Liver (tissue), 8 donors: ENCODE measurements at regions not wholly inside any gene's neighbourhood (a gene's known extent, or its start where the extent isn't known, plus 50 kb on each side); places are given as distances from the start of the nearest gene placed in this dataset.

ENCODE experiments used
- DNase-seq: peaks from one replicate; pipeline ENCODE4 v3.0.0-alpha.2; 2017; ENCODE audit warnings: low spot score
- H3K27ac ChIP-seq, 2 donors: one replicate each; pipeline ENCODE4 v1.7.0; 2013; ENCODE audit warnings: inconsistent platforms in 2 of 2, low read length in 2 of 2, control low read depth in 1 of 2, low read depth in 1 of 2, mild to moderate bottlenecking in 1 of 2
- H3K27me3 ChIP-seq, 4 donors: one replicate each; pipeline versions ENCODE4 v1.6.1 to v1.7.0; 2013; ENCODE audit warnings: low read length in 3 of 4, inconsistent platforms in 1 of 4, mild to moderate bottlenecking in 1 of 4, moderate library complexity in 1 of 4; ENCODE audit not compliant: control insufficient read depth in 4 of 4, insufficient read depth in 4 of 4
- H3K36me3 ChIP-seq, 4 donors: one replicate each; pipeline versions ENCODE4 v1.6.1 to v1.7.0; 2013; ENCODE audit warnings: low read length in 3 of 4, mild to moderate bottlenecking in 3 of 4, low read depth in 1 of 4, moderate library complexity in 1 of 4; ENCODE audit not compliant: control insufficient read depth in 4 of 4, insufficient read depth in 3 of 4
- H3K4me1 ChIP-seq, 4 donors: one replicate each; pipeline versions ENCODE4 v1.6.1 to v1.7.0; 2013; ENCODE audit warnings: low read length in 3 of 4, mild to moderate bottlenecking in 3 of 4, moderate library complexity in 1 of 4; ENCODE audit not compliant: control insufficient read depth in 4 of 4, insufficient read depth in 4 of 4
- H3K4me3 ChIP-seq, 3 donors: one replicate each; pipeline versions ENCODE4 v1.6.1 to v1.7.0; 2013; ENCODE audit warnings: low read length in 3 of 3, control low read depth in 1 of 3, low read depth in 1 of 3, mild to moderate bottlenecking in 1 of 3
- H3K9ac ChIP-seq, 2 donors: one replicate each; pipeline ENCODE4 v1.7.0; 2013; ENCODE audit warnings: low read length in 2 of 2, mild to moderate bottlenecking in 2 of 2, moderate library complexity in 2 of 2, control low read depth in 1 of 2, low read depth in 1 of 2
- H3K9me3 ChIP-seq, 4 donors: one replicate each; pipeline versions ENCODE4 v1.6.1 to v1.7.0; 2013; ENCODE audit warnings: low read length in 3 of 4; ENCODE audit not compliant: control insufficient read depth in 4 of 4
- EGR1 ChIP-seq, 2 donors: IDR thresholded peaks; 2 replicates each; pipeline ENCODE4 v1.6.1; 2016 to 2018; ENCODE audit warnings: antibody characterized with exemption in 2 of 2, low read depth in 2 of 2
- FOXA1 ChIP-seq: IDR thresholded peaks from 2 replicates; pipeline ENCODE4 v1.6.1; 2016; ENCODE audit warnings: antibody characterized with exemption
- GABPA ChIP-seq, 2 donors: IDR thresholded peaks in 1 of 2; conservative IDR thresholded peaks in 1 of 2; 2 replicates each; pipeline ENCODE4 v1.6.1; 2016; ENCODE audit warnings: antibody characterized with exemption in 2 of 2, mild to moderate bottlenecking in 1 of 2, moderate library complexity in 1 of 2
- HNF4A ChIP-seq, 2 donors: conservative IDR thresholded peaks; 2 replicates each; pipeline ENCODE4 v1.6.1; 2016; ENCODE audit warnings: antibody characterized with exemption in 2 of 2, mild to moderate bottlenecking in 2 of 2
- JUND ChIP-seq, 2 donors: IDR thresholded peaks; 2 replicates each; pipeline ENCODE4 v1.6.1; 2016; ENCODE audit warnings: antibody characterized with exemption in 2 of 2
- NR2F2 ChIP-seq: IDR thresholded peaks from 2 replicates; pipeline ENCODE4 v1.6.1; 2016; ENCODE audit warnings: antibody characterized with exemption
- RAD21 ChIP-seq, 2 donors: IDR thresholded peaks; 2 replicates each; pipeline ENCODE4 v1.6.1; 2016; ENCODE audit warnings: antibody characterized with exemption in 2 of 2, mild to moderate bottlenecking in 2 of 2
- RXRA ChIP-seq, 2 donors: IDR thresholded peaks; 2 replicates each; pipeline ENCODE4 v1.6.1; 2017 to 2018; ENCODE audit warnings: antibody characterized with exemption in 2 of 2, mild to moderate bottlenecking in 1 of 2
- SP1 ChIP-seq: IDR thresholded peaks from 2 replicates; pipeline ENCODE4 v1.6.1; 2018; ENCODE audit warnings: antibody characterized with exemption, mild to moderate bottlenecking
- TAF1 ChIP-seq: conservative IDR thresholded peaks from 2 replicates; pipeline ENCODE4 v1.6.1; 2016; ENCODE audit warnings: antibody characterized with exemption, mild to moderate bottlenecking
- YY1 ChIP-seq: IDR thresholded peaks from 2 replicates; pipeline ENCODE4 v1.6.1; 2016; ENCODE audit warnings: antibody characterized with exemption, mild to moderate bottlenecking
- WGBS: extraction: QIAGEN DNeasy Blood & Tissue Kit; methylation state at CpG from one replicate; pipeline ENCODE4 v1.1.7; 2013; 5-methylcytosine and 5-hydroxymethylcytosine counted together
- TF ChIP-seq, protein P1 (sequence below): IDR thresholded peaks from 2 replicates; pipeline ENCODE4 v1.6.1; 2016; ENCODE audit warnings: antibody characterized with exemption
- TF ChIP-seq, protein P2 (sequence below): fragments of 150-350 bp; IDR thresholded peaks from 2 replicates; pipeline ENCODE4 v1.5.1; 2017; ENCODE audit warnings: improper control_type of control experiment, low read depth, low read length; ENCODE audit not compliant: missing input control
- TF ChIP-seq, protein P3 (sequence below): IDR thresholded peaks from 2 replicates; pipeline ENCODE4 v1.6.1; 2016; ENCODE audit warnings: antibody characterized with exemption, mild to moderate bottlenecking
- donor health status: healthy.
- donor health status: healthy.
- donor health status: healthy.
- donor health status: healthy.
- donor health status: healthy.

DNA sequence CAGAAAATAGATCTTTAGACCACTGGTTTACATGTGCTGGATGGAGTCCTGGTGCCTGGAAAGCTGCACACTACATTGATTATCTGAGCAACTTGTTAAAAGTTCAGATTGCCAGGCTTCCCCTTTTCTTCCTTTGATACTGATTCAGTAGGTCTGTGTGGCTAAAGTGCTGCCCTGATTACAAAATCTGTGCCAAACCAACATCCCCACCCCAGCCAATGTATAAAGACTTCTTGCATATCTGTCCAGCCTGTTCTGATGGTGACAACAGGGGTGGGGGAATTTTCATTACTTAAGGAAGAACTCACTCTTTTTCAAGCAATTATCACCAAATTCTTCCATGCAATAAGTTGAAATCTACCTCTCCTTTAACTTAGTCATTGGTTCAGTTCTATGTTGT, 135.5 kb downstream of the TNFSF18 start:
- Histone ChIP-seq H3K9me3 (peaks cover 6 to 14% (median 11%) of the 10 kb centered on the region in 4 donors), H3K36me3 (no peaks in the 10 kb centered on the region), H3K9ac (no peak overlapping the region), H3K4me1 (no peaks in the 10 kb centered on the region), H3K27ac (no peak overlapping the region), H3K27me3 (no peaks in the 10 kb centered on the region), H3K4me3 (no peak overlapping the region)
- DNase-seq, result no peak
- TF ChIP-seq HNF4A (conservative IDR thresholded peaks at IDR 0.05) (no peak), YY1 (no peak), FOXA1 (no peak), SP1 (no peak), EGR1 (IDR thresholded peaks at IDR 0.05; ENCODE audit: low read depth in 2 of 2) (no peak), RAD21 (IDR thresholded peaks at IDR 0.05) (no peak), GABPA (IDR thresholded peaks at IDR 0.05 in 1 of 2, conservative IDR thresholded peaks at IDR 0.05 in 1 of 2) (no peak), RXRA (IDR thresholded peaks at IDR 0.05) (no peak), JUND (IDR thresholded peaks at IDR 0.05) (no peak)
- TF ChIP-seq, protein P1, sequence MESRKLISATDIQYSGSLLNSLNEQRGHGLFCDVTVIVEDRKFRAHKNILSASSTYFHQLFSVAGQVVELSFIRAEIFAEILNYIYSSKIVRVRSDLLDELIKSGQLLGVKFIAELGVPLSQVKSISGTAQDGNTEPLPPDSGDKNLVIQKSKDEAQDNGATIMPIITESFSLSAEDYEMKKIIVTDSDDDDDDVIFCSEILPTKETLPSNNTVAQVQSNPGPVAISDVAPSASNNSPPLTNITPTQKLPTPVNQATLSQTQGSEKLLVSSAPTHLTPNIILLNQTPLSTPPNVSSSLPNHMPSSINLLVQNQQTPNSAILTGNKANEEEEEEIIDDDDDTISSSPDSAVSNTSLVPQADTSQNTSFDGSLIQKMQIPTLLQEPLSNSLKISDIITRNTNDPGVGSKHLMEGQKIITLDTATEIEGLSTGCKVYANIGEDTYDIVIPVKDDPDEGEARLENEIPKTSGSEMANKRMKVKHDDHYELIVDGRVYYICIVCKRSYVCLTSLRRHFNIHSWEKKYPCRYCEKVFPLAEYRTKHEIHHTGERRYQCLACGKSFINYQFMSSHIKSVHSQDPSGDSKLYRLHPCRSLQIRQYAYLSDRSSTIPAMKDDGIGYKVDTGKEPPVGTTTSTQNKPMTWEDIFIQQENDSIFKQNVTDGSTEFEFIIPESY, result no peak
- TF ChIP-seq, protein P2, sequence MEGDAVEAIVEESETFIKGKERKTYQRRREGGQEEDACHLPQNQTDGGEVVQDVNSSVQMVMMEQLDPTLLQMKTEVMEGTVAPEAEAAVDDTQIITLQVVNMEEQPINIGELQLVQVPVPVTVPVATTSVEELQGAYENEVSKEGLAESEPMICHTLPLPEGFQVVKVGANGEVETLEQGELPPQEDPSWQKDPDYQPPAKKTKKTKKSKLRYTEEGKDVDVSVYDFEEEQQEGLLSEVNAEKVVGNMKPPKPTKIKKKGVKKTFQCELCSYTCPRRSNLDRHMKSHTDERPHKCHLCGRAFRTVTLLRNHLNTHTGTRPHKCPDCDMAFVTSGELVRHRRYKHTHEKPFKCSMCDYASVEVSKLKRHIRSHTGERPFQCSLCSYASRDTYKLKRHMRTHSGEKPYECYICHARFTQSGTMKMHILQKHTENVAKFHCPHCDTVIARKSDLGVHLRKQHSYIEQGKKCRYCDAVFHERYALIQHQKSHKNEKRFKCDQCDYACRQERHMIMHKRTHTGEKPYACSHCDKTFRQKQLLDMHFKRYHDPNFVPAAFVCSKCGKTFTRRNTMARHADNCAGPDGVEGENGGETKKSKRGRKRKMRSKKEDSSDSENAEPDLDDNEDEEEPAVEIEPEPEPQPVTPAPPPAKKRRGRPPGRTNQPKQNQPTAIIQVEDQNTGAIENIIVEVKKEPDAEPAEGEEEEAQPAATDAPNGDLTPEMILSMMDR, result no peak

DNA sequence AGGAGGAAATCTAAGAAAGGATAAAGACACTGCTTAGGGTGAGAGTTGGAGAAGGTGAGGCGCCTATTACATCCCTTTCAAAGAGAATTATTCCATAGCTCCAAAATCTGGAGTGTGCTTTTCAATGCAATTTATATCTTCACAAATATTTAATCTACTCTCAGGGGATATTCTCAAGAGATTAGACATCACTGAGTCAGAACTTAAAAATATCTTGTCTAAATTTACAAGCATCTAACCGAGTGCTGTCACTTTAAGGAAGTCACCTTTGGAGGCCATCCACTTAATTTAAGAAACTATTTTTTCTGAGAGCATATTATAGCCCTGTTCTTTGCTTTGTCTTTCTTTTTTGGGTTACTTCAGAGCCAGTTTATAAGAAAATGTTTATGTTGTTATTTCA, 134.6 kb downstream of the TNFSF18 start:
- peaks cover 6 to 14% (median 11%) of the 10 kb centered on the region in 4 donors for H3K9me3 ChIP-seq
- no peaks in the 10 kb centered on the region for H3K27me3 ChIP-seq
- DNase-seq, result no peak
- H3K9ac ChIP-seq, result no peak overlapping the region
- no peak overlapping the region for H3K4me3 ChIP-seq
- H3K36me3 ChIP-seq, result no peaks in the 10 kb centered on the region
- TF ChIP-seq HNF4A (conservative IDR thresholded peaks at IDR 0.05) (no peak), EGR1 (IDR thresholded peaks at IDR 0.05; ENCODE audit: low read depth in 2 of 2) (no peak), RXRA (IDR thresholded peaks at IDR 0.05) (no peak), NR2F2 (no peak), TAF1 (no peak), YY1 (no peak), SP1 (no peak)
- TF ChIP-seq, protein P1, result no peak
- TF ChIP-seq, protein P3, sequence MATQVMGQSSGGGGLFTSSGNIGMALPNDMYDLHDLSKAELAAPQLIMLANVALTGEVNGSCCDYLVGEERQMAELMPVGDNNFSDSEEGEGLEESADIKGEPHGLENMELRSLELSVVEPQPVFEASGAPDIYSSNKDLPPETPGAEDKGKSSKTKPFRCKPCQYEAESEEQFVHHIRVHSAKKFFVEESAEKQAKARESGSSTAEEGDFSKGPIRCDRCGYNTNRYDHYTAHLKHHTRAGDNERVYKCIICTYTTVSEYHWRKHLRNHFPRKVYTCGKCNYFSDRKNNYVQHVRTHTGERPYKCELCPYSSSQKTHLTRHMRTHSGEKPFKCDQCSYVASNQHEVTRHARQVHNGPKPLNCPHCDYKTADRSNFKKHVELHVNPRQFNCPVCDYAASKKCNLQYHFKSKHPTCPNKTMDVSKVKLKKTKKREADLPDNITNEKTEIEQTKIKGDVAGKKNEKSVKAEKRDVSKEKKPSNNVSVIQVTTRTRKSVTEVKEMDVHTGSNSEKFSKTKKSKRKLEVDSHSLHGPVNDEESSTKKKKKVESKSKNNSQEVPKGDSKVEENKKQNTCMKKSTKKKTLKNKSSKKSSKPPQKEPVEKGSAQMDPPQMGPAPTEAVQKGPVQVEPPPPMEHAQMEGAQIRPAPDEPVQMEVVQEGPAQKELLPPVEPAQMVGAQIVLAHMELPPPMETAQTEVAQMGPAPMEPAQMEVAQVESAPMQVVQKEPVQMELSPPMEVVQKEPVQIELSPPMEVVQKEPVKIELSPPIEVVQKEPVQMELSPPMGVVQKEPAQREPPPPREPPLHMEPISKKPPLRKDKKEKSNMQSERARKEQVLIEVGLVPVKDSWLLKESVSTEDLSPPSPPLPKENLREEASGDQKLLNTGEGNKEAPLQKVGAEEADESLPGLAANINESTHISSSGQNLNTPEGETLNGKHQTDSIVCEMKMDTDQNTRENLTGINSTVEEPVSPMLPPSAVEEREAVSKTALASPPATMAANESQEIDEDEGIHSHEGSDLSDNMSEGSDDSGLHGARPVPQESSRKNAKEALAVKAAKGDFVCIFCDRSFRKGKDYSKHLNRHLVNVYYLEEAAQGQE, result no peak
- TF ChIP-seq, protein P2, result no peak
- H3K4me1 ChIP-seq, result no peaks in the 10 kb centered on the region
- 91% methylated on average over 2 of the region's 2 CpGs for WGBS
- no peak overlapping the region for H3K27ac ChIP-seq
